HCT116 (cell line): ENCODE measurements at regions not wholly inside any gene's neighbourhood (a gene's known extent, or its start where the extent isn't known, plus 50 kb on each side); places are given as distances from the start of the nearest gene placed in this dataset.

Source experiments
- CTCF ChIP-seq, 3 experiments: fragments of 200-600 bp in 1 of 3; sonication (generic) in 1 of 3; IDR thresholded peaks in 2 of 3; conservative IDR thresholded peaks in 1 of 3; 2 replicates each; pipeline ENCODE4 v1.5.1; 2012 to 2017; ENCODE audit warnings: low read depth in 2 of 3, low read length in 2 of 3, antibody characterized with exemption in 1 of 3, borderline replicate concordance in 1 of 3, control low read depth in 1 of 3, mild to moderate bottlenecking in 1 of 3, mixed read lengths in 1 of 3, mixed run types in 1 of 3, moderate library complexity in 1 of 3; ENCODE audit not compliant: insufficient read depth in 1 of 3
- EZH2phosphoT487 ChIP-seq: fragments of 200-600 bp; IDR thresholded peaks from 2 replicates; pipeline ENCODE4 v1.6.1; 2018; ENCODE audit warnings: antibody characterized with exemption, borderline replicate concordance
- POLR2A ChIP-seq: IDR thresholded peaks from 2 replicates; pipeline ENCODE4 v1.7.0; 2011; ENCODE audit warnings: borderline replicate concordance; ENCODE audit not compliant: insufficient read depth, insufficient read length; ENCODE audit errors: extremely low read depth

- no peak for TF ChIP-seq POLR2A
- TF ChIP-seq CTCF (IDR thresholded peaks at IDR 0.05 in 2 of 3, conservative IDR thresholded peaks at IDR 0.05 in 1 of 3; ENCODE audit: borderline replicate concordance in 1 of 3, insufficient read depth in 1 of 3, low read depth in 2 of 3, low read length in 2 of 3), result no peak
- no peak for TF ChIP-seq EZH2phosphoT487
These were observed 682.4 kb downstream of the UQCRFS1 start for GRCh38 chr19:28530406-28531035.
